B cell (primary cell): ENCODE measurements at regions not wholly inside any gene's neighbourhood (a gene's known extent, or its start where the extent isn't known, plus 50 kb on each side); places are given as distances from the start of the nearest gene placed in this dataset.
A peak's percentile ranks its signal among the peaks of the same experiment; 100 is the strongest.

Experiments used
- ATAC-seq: fragments of 200-7000 bp; cut with Tn5 transposase; one replicate; pipeline ENCODE4 v1.10.0; 2021; ENCODE audit warnings: low read depth, mild to moderate bottlenecking, moderate number of reproducible peaks, moderate library complexity
- CTCF ChIA-PET: fragments of 350-600 bp; sonication (Branson Sonifier 250); formaldehyde crosslinking; loops from one replicate; lab custom pipeline; 2021; ENCODE audit warnings: antibody characterized with exemption, inconsistent platforms; lab: Charles Lee
- POLR2A ChIA-PET: fragments of 350-600 bp; sonication (Branson Sonifier 250); formaldehyde crosslinking; loops from one replicate; lab custom pipeline; 2021; ENCODE audit warnings: antibody characterized with exemption; lab: Charles Lee
- DNase-seq: peaks from one replicate; pipeline ENCODE4 v3.0.0; 2013
- H2AFZ ChIP-seq: 2 replicates; pipeline ENCODE4 v1.6.1; 2012; ENCODE audit warnings: mild to moderate bottlenecking, low read depth, low read length; ENCODE audit not compliant: insufficient read depth, poor library complexity, severe bottlenecking
- H3K27ac ChIP-seq, 2 donors: 1 replicate in 1 of 2; 2 replicates in 1 of 2; pipeline ENCODE4 v1.5.1; 2012 to 2013; ENCODE audit warnings: low read length in 2 of 2, mild to moderate bottlenecking in 2 of 2, moderate library complexity in 1 of 2
- H3K27me3 ChIP-seq, 4 experiments: fragments of 200-600 bp in 1 of 4; sonication (generic) in 1 of 4; replicated peaks in 1 of 4; 1 replicate in 2 of 4; 2 replicates in 2 of 4; pipeline versions ENCODE4 v1.6.1 to v1.7.0; 2013 to 2016; ENCODE audit warnings: low read length in 3 of 4, mild to moderate bottlenecking in 2 of 4, mixed read lengths in 1 of 4, moderate library complexity in 1 of 4; ENCODE audit not compliant: insufficient read depth in 4 of 4, control insufficient read depth in 3 of 4; ENCODE audit errors: control extremely low read depth in 1 of 4
- H3K36me3 ChIP-seq, 2 experiments: replicated peaks in 1 of 2; 1 replicate in 1 of 2; 2 replicates in 1 of 2; pipeline versions ENCODE4 v1.6.1 to v1.7.1; 2013; ENCODE audit warnings: low read length in 1 of 2; ENCODE audit not compliant: insufficient read depth in 2 of 2, control insufficient read depth in 1 of 2; ENCODE audit errors: control extremely low read depth in 1 of 2, extremely low read depth in 1 of 2
- H3K4me1 ChIP-seq, 2 donors: fragments of 200-600 bp in 1 of 2; sonication (generic) in 1 of 2; 1 replicate in 1 of 2; 2 replicates in 1 of 2; pipeline versions ENCODE4 v1.5.1 to v1.6.1; 2013 to 2017; ENCODE audit warnings: low read length in 2 of 2; ENCODE audit not compliant: control insufficient read depth in 2 of 2, insufficient read depth in 2 of 2
- H3K4me2 ChIP-seq: replicated peaks from 2 replicates; pipeline ENCODE3; 2012; ENCODE audit warnings: mild to moderate bottlenecking, low read depth, low read length; ENCODE audit not compliant: poor library complexity, severe bottlenecking
- H3K4me3 ChIP-seq, 5 experiments: fragments of 200-600 bp in 1 of 5; sonication (generic) in 1 of 5; 1 replicate in 3 of 5; 2 replicates in 2 of 5; pipeline versions ENCODE4 v1.5.1 to v1.7.0; 2011 to 2016; ENCODE audit warnings: low read length in 4 of 5, mild to moderate bottlenecking in 4 of 5, low read depth in 2 of 5, control low read depth in 1 of 5, moderate library complexity in 1 of 5; ENCODE audit not compliant: insufficient read depth in 1 of 5; ENCODE audit errors: control extremely low read depth in 1 of 5, extremely low read depth in 1 of 5
- H3K79me2 ChIP-seq: fragments of 200-600 bp; sonication (generic); one replicate; pipeline ENCODE4 v1.6.0; 2016; ENCODE audit warnings: low read length; ENCODE audit not compliant: control insufficient read depth, insufficient read depth
- H3K9ac ChIP-seq: fragments of 200-600 bp; sonication (generic); 2 replicates; pipeline ENCODE4 v1.6.1; 2017; ENCODE audit warnings: mild to moderate bottlenecking, low read length, moderate library complexity
- H3K9me3 ChIP-seq, 3 donors: one replicate each; pipeline versions ENCODE4 v1.6.1 to v1.7.1; 2013; ENCODE audit warnings: low read length in 2 of 3; ENCODE audit not compliant: control insufficient read depth in 2 of 3, insufficient read depth in 1 of 3; ENCODE audit errors: control extremely low read depth in 1 of 3
- H4K20me1 ChIP-seq: 2 replicates; pipeline ENCODE4 v1.6.0; 2012; ENCODE audit warnings: mild to moderate bottlenecking, low read length; ENCODE audit not compliant: insufficient read depth, control insufficient read depth, poor library complexity, severe bottlenecking
- H3K27ac Mint-ChIP-seq: one replicate; pipeline ENCODE4 v1.8.0; 2021; ENCODE audit warnings: mixed read lengths
- H3K27me3 Mint-ChIP-seq: one replicate; pipeline ENCODE4 v1.8.0; 2021; ENCODE audit warnings: mixed read lengths
- H3K4me1 Mint-ChIP-seq: one replicate; pipeline ENCODE4 v1.8.0; 2021; ENCODE audit warnings: mixed read lengths
- H3K4me3 Mint-ChIP-seq: one replicate; pipeline ENCODE4 v1.8.0; 2021; ENCODE audit warnings: mixed read lengths
- H3K9me3 Mint-ChIP-seq: one replicate; pipeline ENCODE4 v1.8.0; 2022; ENCODE audit warnings: mixed read lengths; ENCODE audit not compliant: insufficient read depth
- EZH2 ChIP-seq: IDR thresholded peaks from 2 replicates; pipeline ENCODE4 v1.6.1; 2012; ENCODE audit warnings: borderline replicate concordance, low read depth, mild to moderate bottlenecking, moderate library complexity, low read length; ENCODE audit not compliant: insufficient read depth, poor library complexity, severe bottlenecking
- WGBS: methylation state at CpG from one replicate; pipeline ENCODE4 v1.1.5; 2013; ENCODE audit warnings: missing lambda C conversion rate; ENCODE audit not compliant: insufficient coverage; 5-methylcytosine and 5-hydroxymethylcytosine counted together
- intact Hi-C: fragments of 100-400 bp; cut with micrococcal nuclease; formaldehyde crosslinking; loops from one replicate; pipeline ENCODE4 v1.10.0; 2022
- TF ChIP-seq, protein P1 (sequence below): fragments of 200-600 bp; IDR thresholded peaks from one replicate; pipeline ENCODE4 v1.8.0; 2022; ENCODE audit warnings: antibody characterized with exemption, mild to moderate bottlenecking

DNA sequence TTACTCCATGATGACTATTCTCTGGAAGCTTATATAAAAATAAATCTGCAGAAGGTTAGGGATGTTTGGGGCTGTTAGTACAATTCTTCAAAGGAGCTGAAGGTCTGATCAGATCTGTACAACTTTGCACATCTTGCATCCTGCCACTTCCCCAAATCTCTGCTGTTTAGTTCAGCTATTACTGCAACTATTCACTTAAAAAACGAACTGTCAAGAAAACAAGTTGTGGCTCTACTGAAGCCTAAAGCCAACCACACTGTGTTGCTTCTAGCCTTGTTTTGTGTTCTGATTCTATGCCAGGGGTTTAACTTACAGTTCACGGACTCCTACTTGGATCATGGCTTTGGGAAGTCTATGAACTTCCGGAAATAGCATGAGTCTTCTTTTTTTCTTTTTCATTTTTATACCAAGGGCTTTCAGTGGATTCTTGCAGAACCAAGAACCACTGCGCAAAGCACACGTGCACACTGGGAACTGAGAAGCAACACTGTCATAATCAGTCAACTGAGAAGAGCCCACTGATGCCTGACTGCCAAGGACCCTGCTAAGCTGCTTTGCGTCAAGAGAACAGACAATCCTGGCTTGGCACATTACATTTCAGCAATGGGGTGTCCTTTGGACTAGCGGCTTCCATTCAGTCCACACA lies 66.3 kb upstream of the EEA1 start:
- ChIA-PET CTCF (interaction anchor here (0.9 to 3.0 kb wide), 9 partner anchors 8 to 424 kb away, joined by 3 to 27 read pairs (median 5); no protein-coding TSS in a partner anchor), POLR2A (interaction anchor here (1.0 to 1.1 kb wide), 2 partner anchors 66 to 144 kb away, joined by 3 to 7 read pairs; partner anchors contain the start of gene EEA1)
- Histone ChIP-seq H3K27ac (peak overlapping the region; percentile 66 to 68), H3K9ac (peak overlapping the region; percentile 45), H3K79me2 (no peaks in the 10 kb centered on the region), H2AFZ (no peak overlapping the region), H3K4me1 (peaks cover 12 to 30% of the 10 kb centered on the region in 2 donors), H3K4me3 (peak overlapping the region in 1 of 5 experiments; percentile 6), H4K20me1 (no peaks in the 10 kb centered on the region), H3K9me3 (peaks cover 0 to 6% (median 5%) of the 10 kb centered on the region in 3 donors), H3K27me3 (no peaks in the 10 kb centered on the region), H3K36me3 (no peaks in the 10 kb centered on the region), H3K4me2 (peak overlapping the region; percentile 62)
- peak overlapping the region; percentile 93 for H3K27ac Mint-ChIP-seq
- TF ChIP-seq, protein P1, sequence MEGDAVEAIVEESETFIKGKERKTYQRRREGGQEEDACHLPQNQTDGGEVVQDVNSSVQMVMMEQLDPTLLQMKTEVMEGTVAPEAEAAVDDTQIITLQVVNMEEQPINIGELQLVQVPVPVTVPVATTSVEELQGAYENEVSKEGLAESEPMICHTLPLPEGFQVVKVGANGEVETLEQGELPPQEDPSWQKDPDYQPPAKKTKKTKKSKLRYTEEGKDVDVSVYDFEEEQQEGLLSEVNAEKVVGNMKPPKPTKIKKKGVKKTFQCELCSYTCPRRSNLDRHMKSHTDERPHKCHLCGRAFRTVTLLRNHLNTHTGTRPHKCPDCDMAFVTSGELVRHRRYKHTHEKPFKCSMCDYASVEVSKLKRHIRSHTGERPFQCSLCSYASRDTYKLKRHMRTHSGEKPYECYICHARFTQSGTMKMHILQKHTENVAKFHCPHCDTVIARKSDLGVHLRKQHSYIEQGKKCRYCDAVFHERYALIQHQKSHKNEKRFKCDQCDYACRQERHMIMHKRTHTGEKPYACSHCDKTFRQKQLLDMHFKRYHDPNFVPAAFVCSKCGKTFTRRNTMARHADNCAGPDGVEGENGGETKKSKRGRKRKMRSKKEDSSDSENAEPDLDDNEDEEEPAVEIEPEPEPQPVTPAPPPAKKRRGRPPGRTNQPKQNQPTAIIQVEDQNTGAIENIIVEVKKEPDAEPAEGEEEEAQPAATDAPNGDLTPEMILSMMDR: no peak
- no peak for TF ChIP-seq EZH2
- no peaks in the 10 kb centered on the region for H3K27me3 Mint-ChIP-seq
- H3K9me3 Mint-ChIP-seq: no peaks in the 10 kb centered on the region
- ATAC-seq (peak; percentile 94), DNase-seq (peak; percentile 79)
- peak overlapping the region; percentile 77 for H3K4me3 Mint-ChIP-seq
- intact Hi-C loops: loop anchor here (2.0 kb wide), 2 partner anchors 67 to 401 kb away; partner anchors contain the start of gene EEA1
- peaks cover 27% of the 10 kb centered on the region for H3K4me1 Mint-ChIP-seq
- 58% methylated on average over 5 of the region's 7 CpGs for WGBS

DNA sequence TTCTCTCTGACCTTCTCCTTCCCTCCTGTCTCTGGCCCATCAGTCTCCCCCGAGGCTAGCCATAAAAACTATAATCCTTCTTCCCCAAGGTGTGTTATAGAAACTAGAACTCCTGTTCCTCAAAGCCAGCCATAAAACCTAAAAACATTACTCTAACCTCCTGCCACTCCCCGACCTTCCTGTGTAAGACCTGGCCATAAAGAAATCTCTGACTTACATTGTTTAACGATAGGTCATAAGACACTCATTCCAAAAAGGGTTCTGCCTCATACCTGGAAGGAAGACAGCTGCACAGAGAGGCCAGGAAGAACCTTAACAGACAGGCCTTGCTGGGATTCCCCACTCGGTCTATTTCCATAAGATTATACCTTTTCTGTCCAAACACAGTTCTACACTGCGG lies 70.9 kb upstream of the EEA1 start:
- Mint-ChIP-seq H3K9me3 (no peaks in the 10 kb centered on the region), H3K4me3 (no peak overlapping the region), H3K27me3 (no peaks in the 10 kb centered on the region), H3K4me1 (peaks cover 15% of the 10 kb centered on the region), H3K27ac (no peak overlapping the region)
- no peaks in the 10 kb centered on the region for H3K9me3 ChIP-seq
- no peak overlapping the region for H3K27ac ChIP-seq
- TF ChIP-seq, protein P1: no peak
- TF ChIP-seq EZH2: no peak
- ChIA-PET POLR2A (no interaction called here), CTCF (interaction anchor here (1.6 kb wide), 1 partner anchor 12 kb away, joined by 4 read pairs; no protein-coding TSS in a partner anchor)
- WGBS: 87% methylated on average over 2 of the region's 5 CpGs
- H3K4me2 ChIP-seq: no peak overlapping the region
- ATAC-seq (no peak), DNase-seq (no peak)
- no peaks in the 10 kb centered on the region for H4K20me1 ChIP-seq
- intact Hi-C loops: no loop called here
- no peak overlapping the region for H3K9ac ChIP-seq
- H3K79me2 ChIP-seq: no peaks in the 10 kb centered on the region
- H3K36me3 ChIP-seq: no peaks in the 10 kb centered on the region
- no peak overlapping the region for H2AFZ ChIP-seq
- no peaks in the 10 kb centered on the region for H3K27me3 ChIP-seq
- H3K4me1 ChIP-seq: peaks cover 7 to 16% of the 10 kb centered on the region in 2 donors
- H3K4me3 ChIP-seq: no peak overlapping the region
